Left colon (tissue), 2 donors: ENCODE measurements at regions not wholly inside any gene's neighbourhood (a gene's known extent, or its start where the extent isn't known, plus 50 kb on each side); places are given as distances from the start of the nearest gene placed in this dataset.

ENCODE experiments used
- ATAC-seq: fragments of 200-7000 bp; cut with Tn5 transposase; one replicate; pipeline ENCODE4 v1.9.1; 2020; ENCODE audit warnings: mild to moderate bottlenecking, moderate library complexity
- DNase-seq, 2 donors: peaks; one replicate each; pipeline ENCODE4 v3.0.0-alpha.2; 2020
- intact Hi-C, 2 donors: fragments of 100-400 bp; cut with DNase I in 1 of 2; cut with micrococcal nuclease in 1 of 2; formaldehyde crosslinking; loops; one replicate each; pipeline versions ENCODE4 v1.11.2 to v1.14.0; 2022; cut with DNase I, micrococcal nuclease
- donor health status: DM: no; HTN: no; CAD: no.
- donor health status: DM: yes; HTN: yes; CAD: no.

DNA sequence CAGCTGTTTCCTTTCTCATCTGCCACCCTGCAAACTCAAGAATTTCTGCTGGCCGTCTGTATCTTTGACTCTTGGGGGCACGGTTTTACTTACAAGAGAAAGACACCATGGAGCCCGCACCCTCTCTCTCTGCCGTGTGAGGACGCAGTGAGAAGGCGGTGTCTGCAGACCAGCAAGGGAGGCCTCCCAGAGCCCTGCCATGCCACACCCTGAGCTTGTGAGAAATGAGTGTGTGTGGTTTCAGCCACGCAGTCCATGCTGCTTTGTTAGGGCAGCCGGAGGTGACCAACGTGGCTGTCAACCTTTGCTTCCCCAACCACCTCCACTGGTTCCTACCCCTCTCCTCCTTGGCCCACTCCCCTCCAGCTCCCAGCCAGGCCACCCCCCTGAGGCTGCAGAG, 70.1 kb upstream of the NUP50 start:
- DNase-seq (no peak), ATAC-seq (no peak)
- intact Hi-C loops = no loop called here

DNA sequence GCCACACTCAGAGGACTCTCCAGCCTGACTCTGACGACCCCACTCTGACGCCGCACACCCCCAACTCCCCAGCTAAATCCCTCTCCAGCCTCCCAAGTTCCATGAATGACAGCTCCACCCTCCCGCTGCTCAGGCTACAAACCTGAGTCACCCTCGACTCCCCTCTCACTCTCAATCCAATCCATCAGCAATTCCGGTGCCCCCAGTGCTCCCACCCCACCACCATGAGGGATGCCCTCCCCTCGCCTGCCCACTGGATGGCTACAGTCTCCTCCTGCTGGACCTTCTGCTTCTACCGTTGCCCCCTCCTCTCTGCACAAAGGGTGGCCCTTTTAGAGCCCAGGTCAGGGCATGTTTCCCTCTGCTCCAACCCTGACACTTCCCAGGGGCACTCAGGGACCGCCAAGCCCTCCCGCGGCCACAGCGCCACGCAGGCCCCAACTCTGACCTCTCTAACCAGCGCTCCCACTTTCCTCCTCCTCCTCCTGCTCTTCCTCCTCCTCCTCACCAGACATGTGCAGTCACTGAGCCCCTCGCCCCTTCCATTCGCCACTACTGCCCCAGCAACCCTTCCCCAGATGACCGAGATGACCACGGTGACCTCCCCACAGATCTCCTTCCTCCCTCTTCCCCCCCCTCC, 69.5 kb upstream of the NUP50 start:
- DNase-seq (no peak), ATAC-seq (no peak)
- intact Hi-C loops = no loop called here

DNA sequence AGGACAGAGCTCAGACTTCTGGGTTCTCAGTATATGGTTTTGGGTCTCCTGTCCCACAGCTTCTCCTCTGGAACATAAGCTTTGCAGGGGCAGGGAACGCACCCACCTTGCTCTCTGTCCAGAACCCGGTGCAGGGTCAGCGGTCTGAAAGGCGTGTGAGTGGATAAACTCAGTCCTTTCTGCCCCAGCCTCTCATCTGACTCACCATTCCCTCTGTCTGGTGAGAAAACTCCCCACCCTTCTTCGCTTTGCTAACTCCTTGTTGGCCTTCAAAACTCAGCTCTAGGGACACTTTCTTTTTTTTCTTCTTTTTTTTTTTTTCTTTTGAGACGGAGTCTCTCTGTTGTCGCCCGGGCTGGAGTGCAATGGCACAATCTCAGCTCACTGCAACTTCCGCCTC, 68.9 kb upstream of the NUP50 start:
- no peak for DNase-seq
- intact Hi-C loops = no loop called here
- no peak for ATAC-seq

DNA sequence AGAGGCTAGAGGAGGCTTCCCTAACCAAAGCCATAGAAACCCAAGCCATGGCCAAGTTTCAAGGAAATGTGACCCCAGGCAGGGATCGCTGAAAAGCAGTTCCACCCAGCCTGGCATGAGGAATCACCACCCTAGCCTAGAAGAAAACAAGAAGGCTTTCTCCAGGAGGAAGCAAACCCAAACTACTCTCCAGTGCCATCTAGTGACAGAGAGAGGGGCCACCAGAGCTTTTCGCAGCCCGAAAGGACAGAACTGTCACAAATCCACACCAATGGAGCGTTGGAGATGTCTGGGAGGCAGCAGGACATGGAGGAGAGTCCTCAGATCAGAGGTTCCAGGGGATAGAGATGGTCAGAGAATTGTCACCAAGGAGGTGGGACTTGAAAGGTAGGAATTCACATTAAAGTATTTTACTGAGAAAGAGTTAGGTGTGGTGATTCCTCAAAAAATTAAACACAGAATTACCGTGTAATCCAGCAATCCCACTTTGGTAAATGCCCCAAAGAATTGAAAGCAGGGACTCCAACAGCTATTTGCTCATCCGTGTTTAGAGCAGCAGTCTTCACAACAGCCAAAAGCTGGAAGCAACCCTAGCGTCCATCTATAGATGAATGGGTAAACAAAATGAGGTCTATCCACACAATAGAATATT, 67.3 kb upstream of the NUP50 start:
- DNase-seq (peak in 1 of 2 donors; percentile 52), ATAC-seq (peak; percentile 80)
- intact Hi-C loops = no loop called here

GRCh38 chr22:45097061-45097460, 66.7 kb upstream of the NUP50 start:
- ATAC-seq (no peak), DNase-seq (no peak)
- intact Hi-C loops = no loop called here

GRCh38 chr22:45098056-45098455, 65.7 kb upstream of the NUP50 start:
- DNase-seq (no peak), ATAC-seq (no peak)
- intact Hi-C loops = no loop called here

- DNase-seq (no peak), ATAC-seq (no peak)
- intact Hi-C loops = no loop called here
Observed at GRCh38 chr22:45099961-45100360, 63.8 kb upstream of the NUP50 start.

DNA sequence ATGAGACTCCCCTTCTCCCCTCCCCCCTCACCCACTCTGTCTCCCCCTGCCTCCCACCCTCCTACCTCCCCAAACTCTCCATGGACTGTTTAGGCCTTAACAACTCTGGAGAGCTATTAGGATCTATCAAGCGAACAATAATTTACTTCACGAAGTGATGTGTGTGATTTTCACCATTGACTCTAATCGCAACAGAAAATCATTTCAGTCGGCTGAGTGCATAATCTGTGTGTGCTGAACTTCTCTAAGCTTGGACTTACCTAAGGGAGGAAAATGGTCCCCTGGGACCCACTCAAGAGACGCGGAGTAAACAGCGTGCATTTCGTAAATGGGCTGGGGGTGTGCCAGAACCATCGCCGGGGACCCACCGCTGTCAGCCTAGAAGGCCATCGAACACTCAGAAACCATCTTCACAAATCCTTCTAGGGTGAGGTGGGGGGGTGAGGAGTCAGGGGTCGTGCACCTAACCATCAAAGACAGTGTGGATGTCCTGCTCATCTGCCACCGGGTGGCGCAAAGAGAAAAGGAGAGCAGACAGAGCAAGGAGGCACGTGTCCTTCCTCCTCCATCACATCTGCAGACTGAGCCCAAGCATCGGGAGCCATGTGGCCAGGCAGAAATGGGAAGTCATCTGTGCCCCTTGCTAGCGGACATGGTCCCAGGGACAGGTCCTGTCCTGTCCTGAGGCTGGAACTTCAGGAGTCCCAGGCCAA, 62.1 kb upstream of the NUP50 start:
- intact Hi-C loops = no loop called here
- DNase-seq (peak; percentile 57 to 64), ATAC-seq (peak; percentile 89)

DNA sequence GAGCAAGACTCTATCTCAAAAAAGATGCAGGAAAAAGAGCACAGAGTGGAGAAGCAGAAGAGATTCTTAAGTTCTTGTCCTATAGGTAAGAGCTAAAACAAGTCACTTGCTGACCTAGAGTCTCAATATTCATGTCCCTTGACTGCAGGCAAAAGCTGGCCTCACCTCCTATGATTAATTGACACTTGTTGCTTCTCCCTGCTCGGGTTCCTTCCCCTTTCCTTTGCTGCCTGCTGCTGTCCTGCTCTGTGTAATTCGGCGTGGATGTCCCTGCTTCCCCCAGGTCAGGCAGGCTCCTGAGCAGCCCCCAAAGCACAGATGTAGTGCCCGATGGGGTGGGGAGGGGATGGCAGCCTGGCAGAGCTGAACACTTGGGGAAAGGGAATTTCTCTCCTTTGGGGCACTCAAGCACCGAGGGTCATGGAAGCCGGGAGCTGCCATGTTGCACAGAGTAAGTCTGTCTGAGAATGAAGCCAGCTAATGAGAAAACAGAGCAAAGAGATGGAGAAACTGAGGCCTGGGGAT, 60.8 kb upstream of the NUP50 start:
- ATAC-seq (no peak), DNase-seq (no peak)
- intact Hi-C loops = no loop called here

DNA sequence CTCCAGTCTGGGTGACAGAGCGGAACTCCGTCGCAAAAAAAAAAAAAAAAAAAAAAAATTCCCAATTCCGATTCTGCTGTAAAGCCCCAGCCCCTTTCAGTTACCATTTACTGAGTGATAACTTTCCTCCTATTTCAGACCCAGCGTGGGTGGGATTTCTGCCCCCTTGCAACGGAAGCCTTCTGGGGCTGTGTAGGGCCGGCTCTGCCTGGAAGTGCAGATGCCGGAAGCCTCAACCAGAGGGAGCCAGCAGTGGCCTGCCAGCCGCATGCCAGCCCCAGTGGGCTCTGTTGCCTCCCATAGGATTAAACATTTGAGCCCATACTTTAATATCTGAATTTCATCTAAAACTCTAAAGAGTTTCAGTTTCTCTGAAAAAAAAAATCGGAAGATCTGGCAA, 60.0 kb upstream of the NUP50 start:
- ATAC-seq = no peak
- intact Hi-C loops = no loop called here
- DNase-seq = no peak

DNA sequence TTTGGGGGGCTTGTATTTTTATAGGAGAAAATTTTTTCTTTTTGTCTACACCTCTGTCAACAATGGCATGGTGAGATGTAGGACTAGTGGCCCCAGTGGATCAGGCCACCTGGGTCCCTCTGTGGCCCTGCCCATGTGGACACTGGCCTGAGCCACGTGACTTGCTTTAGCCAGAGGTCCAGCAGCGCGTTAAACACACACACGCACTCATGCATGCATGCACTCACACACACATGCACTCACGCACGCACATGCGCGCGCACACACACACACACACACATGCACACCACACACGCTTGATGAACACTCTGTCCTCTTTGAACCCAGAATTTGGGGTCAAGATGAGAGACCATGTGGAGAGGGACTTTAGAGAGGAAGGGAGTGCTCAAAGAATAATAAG, 59.4 kb upstream of the NUP50 start:
- intact Hi-C loops = no loop called here
- DNase-seq = no peak

DNA sequence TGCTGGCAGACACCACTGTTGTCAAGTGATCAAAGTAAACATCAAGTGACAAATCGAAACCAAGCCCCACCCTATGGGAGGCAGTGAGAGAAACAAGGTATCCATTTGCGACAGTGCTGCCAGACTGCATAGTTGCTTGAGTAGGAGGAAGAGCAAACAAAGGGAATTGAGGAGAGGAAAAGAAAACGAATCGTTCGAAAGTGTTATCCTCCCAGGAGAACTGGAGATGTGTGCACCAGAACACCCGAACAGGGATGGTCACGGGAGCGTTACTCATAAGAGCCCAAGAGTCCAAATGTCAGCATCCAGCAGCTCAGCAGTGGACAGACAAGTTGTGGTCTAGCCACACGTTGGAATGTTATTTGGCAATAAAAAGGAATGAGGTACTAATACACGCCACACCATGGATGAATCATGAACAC, 58.4 kb upstream of the NUP50 start:
- ATAC-seq (peak; percentile 60), DNase-seq (no peak)
- intact Hi-C loops = no loop called here

More for the DNA sequence above, 59.4 kb upstream of the NUP50 start:
- ATAC-seq = no peak

DNA sequence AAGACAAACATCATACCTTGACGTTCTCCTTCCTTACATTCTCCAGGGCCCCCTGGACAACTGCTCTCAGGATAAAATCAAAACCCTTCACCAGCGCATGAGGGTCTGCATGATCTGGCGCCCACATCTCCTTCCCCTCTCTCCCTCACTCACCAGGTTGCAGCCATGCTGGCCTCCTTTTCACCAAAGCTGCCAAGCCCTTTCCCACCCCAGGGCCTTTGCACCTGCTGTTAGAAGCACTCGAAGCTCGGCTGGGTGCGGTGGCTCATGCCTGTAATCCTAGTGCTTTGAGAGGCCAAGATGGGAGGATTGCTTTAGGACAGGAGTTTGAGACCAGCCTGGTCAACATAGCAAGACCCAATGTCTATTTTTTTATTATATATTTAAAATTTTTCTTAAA, 56.1 kb upstream of the NUP50 start:
- intact Hi-C loops = no loop called here
- ATAC-seq (no peak), DNase-seq (no peak)

DNA sequence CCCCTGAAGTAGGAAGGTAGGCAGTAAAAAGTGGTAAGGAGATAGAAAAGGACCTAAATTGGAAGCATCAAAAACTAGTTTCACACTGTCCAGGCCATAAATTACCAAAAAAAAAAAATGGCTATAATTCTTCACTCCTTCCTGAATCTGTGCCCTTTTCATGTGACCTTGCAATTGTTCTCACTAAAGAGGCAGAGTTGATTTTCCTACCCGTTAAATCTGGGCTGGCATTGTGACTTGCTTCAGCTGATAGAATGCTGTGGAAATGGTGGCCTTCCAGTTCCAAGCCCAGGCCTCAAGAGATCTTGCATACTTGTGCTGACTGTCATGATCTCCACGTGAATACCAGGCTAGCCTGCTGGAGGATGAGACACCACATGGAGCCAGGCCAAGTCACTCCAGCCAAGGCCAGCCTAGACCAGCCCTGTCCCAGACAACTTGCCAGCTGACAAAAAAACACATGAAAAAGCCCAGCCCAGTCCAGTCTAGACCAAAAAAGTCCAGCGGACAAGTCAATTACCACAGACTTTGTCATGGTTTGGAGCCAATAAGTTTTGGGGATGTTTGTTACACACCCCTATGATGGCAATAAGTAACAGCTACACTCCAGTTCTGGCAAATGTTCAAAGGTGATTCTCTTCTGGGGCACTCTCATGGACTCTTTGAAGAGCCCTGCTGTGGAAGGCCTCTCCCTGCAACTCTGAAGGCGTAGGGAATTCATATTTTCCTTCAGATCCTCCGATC, 51.4 kb upstream of the NUP50 start:
- no peak for DNase-seq
- intact Hi-C loops = no loop called here
- ATAC-seq = no peak
